NCI-H1048 (cell line): ENCODE measurements at regions not wholly inside any gene's neighbourhood (a gene's known extent, or its start where the extent isn't known, plus 50 kb on each side); places are given as distances from the start of the nearest gene placed in this dataset.
"Not testable (repeated sequence)": the region's sequence is repeated elsewhere in the genome, so short reads cannot be mapped to it uniquely, and the experiment has no call there.

Experiments
- DNase-seq: peaks from one replicate; lab custom pipeline; 2025; lab: John Stamatoyannopoulos, UW

DNA sequence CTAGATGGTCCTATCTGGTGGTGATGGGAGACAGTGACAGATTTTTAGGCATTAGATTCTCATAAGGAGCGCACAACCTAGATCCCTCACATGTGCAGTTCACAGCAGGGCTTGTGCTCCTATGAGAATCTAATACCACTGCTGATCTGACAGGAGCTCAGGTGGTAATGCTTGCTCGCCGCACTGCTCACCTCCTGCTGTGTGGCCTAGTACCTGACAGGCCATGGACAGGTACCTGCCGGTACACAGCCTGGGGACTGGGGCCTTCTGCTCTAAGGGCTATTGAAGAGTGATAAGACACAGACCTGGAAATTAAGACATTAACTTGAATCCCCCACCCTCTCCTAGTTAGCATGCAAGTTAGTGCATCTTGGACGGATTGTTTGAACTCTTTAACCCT is 64.4 kb downstream of the KLRB1 start:
- DNase-seq = not testable (repeated sequence)

DNA sequence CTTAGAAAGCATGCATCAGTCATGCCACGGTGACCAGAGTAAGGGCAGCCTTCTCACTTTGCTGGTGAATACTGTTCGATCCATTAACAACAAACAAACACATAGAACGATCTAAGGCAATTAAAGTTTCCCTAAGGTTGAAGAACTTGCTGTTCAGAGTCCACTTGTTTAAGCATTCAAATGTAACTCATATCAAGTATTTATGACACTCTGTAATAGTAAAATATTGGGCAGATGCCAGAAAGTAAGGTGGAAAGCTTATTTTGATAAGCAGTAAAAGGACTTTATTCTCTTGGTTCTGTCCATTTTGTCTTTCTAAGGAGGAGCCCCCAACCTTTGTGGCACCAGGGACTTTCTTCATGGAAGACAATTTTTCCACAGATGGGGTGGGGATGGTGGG is 64.9 kb downstream of the KLRB1 start:
- DNase-seq = not testable (repeated sequence)

DNA sequence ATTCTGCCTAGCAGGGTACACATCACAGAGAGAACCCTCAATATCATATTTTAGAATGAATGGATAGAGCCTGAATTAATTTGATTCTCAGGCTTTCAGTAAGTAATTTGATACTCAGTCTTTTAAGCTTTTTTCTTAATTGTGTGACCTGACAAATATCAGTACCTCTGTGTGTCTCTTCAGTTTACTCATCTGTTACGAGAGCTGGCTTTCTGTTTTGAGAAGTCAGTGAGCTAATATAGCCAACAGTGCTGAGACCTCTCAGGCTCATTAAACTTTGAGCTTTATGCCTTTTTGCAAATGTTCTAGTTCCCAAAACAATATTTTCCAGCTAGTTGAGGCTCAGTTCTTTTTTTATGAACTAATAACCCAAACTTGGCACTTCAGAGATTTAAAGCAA is 91.8 kb downstream of the KLRB1 start:
- not testable (repeated sequence) for DNase-seq

DNA sequence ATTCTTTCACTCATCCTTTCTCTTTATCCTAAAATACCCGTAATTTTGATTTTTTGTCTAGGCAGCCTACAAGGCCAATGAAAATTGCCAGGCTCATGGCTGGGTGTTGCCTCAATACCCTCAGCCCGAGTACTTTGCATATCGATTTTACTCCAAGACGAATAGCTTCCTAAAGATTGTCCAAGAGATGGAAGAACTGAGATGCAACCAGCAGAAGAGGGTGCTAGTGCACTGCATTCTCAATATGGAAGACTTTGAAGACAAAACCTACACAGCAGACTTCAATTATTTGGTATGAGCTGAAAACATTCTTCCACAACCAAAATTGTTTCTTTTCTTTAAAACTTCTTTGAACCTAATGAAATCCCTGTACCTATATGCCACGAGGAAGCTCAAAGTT is 95.0 kb downstream of the KLRB1 start:
- DNase-seq = not testable (repeated sequence)

DNA sequence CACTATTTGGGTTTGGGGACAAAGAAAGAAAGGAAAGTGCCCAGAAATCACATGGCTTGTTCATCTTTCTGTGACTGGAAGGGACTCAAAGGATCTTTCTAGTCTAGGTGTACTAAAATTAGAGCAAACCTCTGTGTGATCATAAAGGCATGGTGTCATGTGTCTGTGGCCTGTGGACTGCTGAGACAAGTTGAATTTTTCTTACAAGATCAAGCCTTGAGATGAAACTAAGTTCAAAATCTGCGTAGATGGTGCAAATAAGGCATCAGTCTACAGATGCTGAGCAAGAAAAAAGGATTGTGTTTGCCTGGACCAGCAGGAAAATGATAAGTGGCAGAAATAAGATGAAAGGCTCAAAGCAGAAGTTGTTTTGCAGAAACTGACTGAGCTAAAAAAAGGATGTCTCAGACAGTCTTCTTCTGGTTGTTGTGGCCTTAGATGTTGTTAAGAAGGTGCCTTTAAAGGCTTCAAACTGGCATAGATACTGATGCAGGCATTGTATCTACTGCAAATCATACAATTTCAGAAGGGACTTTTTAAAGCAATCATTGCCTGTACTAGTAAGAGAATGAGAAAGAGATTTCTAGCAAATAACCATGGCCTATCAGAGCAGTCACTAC is 97.2 kb downstream of the KLRB1 start:
- not testable (repeated sequence) for DNase-seq

DNA sequence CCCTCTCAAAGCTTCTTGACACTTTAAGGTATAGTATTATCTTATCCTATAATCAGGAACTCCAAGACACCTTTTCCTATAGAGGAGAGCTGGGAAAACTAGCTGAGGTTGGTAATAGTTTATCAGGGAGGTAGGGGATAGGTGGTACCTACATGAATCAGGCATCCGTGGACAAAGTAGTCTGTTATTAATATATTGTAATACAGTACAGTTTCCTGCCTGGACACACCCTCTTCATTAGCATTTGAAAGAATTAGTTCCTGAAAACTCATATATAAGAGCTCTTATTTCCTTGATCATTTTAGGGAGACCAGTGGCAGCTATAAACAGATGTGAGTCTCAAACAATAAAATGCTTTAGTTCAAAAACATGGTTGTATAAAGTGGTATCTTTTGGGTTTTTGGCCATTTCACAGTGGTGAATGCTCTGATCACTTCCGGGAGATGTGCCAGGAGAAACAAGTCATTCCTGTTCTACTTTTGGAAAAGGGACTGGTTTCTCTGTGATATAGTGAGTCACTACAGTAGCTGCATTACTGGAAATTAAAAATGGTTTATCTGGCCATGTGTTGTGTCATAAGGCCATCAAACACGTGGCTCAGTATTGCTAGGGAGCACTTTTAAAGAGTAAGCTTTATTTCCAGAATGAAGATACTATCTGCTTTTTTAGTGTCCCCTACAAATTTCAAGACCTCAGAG is 98.1 kb downstream of the KLRB1 start:
- no peak for DNase-seq

DNA sequence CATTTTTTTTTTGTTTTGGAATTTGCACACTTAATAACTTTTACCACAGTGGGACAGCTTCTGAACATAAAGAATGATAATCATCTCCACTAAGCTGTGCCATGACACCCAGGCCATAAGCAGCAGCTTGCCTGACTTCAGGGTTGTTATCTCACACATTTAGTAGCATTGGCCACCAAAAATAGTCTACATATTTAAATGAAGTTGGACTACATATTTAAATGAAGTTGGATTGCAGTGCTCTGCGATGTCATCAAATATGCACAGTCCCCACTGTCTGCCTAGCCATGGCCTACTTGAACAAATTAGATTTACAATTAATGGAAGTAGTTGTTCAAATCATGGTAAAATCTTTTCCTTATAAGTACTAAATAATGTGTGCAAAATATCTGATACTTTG is 101.0 kb downstream of the KLRB1 start:
- DNase-seq = no peak

DNA sequence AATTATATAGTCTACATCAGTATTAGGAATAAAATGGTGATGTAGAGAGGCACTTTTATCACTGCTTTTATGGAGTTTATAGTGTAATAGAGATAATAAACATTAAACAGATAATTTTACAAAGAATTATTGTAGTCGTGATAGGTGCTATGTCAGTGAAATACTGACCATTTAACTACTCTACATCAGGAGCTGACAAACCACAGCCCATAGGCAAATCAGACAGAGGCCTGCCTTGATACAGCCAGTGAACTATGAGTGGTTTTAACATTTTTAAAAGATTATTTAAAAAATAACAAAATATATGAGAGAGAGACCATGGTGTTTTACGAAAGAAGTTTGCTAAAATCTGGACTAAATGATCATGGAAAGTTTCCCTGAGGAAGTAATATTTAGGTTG is 104.3 kb downstream of the KLRB1 start:
- DNase-seq = not testable (repeated sequence)

DNA sequence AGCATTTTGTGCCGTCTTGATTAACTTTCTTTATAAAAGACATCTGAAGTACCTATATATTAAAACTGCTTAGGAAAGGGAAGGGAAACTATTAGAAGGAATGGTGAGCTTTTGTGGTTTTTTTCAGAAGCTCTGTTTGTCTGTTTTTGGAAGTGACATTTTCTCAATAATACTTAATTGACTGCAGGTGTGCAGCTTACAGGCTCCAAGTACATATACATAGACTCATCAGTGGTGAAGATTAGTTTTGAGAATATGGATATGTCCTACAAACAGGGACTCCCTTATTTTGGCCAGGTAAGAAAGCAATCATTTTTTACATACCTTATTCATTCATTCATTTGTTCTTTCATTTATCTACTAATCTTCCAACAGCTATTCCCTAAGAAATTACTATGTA is 104.9 kb downstream of the KLRB1 start:
- DNase-seq = not testable (repeated sequence)

DNA sequence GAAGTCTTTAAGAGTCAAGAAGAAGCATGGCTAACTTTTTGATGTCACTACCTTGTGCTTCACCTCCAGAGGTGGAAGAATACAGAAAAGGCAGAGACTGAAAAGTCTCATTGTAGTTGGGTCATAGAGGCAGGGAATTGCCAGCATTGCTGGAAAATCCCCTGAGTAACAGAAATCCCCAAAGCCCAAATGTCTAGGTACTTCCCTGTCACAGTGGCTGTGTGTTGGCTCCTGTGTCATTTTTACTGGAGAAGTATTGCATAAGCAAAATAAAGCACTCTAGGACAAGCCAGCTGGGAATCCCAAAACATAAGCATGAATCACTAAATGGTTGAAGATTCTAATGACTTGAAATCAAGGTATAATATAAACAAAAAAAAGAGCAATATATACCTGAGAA is 114.4 kb downstream of the KLRB1 start:
- not testable (repeated sequence) for DNase-seq

DNA sequence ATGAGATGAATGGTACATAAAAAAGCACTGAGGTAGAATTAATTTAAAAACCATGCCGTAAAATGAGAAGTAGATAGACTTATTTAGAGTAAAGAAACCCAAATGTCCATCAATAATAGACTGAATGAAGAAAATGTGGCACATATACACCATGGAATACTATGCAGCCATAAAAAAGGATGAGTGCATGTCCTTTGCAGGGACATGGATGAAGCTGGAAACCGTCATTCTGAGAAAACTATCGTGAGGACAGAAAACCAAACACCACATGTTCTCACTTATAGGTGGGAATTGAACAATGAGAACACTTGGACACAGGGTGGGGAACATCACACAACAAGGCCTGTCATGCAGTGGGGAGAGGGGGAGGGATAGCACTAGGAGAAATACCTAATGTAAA is 126.4 kb downstream of the KLRB1 start:
- not testable (repeated sequence) for DNase-seq

DNA sequence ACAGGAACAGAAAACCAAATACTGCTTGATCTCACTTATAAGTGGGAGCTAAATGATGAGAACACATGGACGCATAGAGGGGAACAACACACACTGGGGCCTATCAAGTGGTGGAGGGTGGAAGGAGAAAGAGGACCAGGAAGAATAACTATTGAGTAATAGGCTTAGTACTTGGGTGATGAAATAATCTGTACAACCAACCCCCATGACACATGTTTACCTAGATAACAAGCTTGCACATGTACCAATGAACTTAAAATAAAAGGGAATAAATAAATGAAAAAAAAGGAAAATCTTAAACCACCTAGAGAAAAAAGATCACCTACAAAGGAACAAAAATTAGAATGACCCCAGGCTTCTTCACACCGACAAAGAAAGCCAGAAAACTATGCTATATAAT is 133.5 kb downstream of the KLRB1 start:
- not testable (repeated sequence) for DNase-seq

DNA sequence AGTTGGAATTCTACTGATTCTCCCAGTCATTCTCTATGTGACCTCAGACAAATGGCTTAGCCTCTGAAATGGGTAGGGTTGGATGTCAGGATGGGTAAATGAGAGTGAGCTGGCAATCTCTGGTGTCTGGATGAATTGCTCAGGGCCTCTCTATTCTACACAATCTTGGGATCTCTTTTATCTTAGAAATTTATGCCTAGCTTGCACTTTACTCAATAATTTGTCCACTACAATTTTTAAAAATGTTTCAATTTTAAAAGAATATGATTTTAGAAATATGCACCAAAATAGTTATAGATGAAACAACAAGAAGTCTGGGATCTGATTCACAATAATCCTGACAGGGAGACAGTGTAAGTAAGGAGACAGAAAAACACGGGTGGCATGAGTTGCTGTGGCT is 134.1 kb downstream of the KLRB1 start:
- DNase-seq = not testable (repeated sequence)

DNA sequence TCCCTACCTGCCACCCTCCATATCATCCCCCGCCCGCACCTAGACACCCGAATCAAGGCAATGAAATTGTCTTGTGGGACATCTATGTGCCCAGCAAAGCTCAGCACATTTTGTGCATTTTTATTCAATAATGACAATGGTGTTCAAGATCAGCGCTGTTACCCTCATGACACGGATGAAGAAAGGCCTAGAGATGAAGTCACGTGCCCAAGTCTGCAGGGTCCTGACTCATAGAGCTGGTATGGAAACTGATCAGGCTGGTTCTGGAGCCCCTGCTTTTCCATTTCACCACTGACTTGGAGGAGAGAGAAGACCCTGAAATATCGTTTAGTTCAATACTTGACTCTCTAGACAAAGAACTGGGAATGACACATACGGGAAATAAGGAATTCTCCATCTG is 136.2 kb downstream of the KLRB1 start:
- DNase-seq = not testable (repeated sequence)

DNA sequence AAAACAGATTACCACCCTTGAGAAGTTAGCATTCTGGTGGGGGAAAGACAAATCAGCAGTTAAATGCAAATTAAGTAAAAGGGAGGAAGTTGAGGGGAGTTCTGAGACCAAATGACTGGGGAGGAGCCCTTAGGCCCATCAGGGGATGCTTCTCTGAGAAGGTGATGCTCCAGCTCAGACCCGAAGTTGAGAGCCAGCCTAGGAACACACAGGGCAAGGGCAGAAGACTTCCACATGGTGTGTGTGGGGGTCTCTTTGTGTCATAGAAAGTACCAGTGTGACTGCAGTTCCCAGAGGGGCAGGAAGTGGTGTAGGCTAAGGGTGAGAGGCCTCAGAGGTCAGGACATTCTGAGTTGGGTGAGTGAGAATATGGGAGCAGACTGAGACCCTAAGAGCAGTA is 137.3 kb downstream of the KLRB1 start:
- DNase-seq = not testable (repeated sequence)

DNA sequence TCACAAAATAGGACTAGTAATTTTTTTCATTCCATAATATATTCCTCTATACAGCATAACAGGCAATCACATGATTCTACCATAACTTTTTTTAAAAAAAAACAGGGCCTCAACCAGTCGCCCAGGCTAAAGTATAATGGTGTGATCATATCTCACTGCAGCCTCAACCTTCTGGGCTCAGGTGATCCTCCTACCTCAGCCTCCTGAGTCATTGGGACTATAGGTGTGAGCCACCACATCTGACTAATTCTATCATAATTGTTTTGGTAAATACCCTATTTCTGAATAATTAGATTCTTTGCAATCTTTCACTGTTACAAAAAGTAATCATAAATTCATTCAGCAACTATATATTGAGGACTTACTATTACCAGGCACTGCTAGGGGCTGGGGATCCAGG is 137.8 kb downstream of the KLRB1 start:
- not testable (repeated sequence) for DNase-seq

DNA sequence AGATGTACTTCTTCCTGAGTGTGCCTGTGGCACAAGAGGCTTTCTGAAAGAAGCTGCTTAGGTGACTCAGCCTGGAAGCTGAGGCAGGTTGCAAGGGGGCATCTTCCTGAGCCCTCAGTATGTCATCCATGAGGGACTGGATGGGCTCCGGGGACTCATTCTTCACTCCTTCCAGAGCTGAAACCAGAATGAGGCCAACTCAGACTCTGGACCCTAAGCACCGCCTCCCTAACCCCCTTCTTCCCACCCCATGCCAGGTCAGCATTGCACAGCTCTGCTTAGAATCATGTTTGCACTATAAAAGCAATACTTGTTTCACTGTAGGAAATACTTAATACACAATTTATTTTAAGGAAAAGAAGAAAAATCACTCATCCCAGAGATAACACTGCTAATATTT is 138.3 kb downstream of the KLRB1 start:
- DNase-seq = not testable (repeated sequence)

DNA sequence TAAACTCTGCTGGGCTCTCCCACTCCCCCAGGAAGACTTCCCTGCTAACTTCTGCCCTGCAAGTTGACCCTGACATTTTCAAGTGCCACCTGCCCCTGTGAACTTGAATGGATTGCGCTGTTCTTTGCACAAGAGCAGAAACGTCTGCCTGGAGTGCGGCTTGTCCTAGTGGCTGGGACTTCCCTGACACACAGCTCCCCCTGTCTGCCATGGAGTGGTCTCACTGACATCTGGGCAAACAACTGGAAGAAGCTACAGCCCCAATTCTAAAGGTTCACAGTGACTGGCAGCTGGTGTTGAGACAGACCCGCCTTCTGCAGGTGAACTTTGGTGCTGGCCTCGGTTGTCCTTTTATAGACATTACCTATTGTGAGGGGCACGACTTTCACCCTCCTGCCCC is 138.7 kb downstream of the KLRB1 start:
- DNase-seq = not testable (repeated sequence)

DNA sequence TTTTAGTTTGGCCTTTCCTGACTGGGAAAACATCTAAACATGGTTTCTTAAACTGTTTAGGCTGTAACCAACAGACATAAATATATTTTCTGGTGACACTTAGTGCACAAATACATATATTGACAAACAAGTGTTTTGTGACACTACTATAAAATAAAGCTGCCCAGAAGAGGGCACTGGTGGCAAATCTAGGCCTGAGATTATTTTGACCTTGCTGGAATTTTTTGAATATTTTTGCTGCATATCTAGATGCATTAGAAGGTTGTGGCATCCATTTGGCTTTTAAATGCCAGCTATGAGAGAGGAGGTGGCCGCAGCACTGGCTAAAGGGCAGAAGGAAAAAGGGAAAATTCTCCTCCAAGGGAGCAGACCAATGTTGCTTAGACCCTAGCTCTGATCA is 139.6 kb downstream of the KLRB1 start:
- not testable (repeated sequence) for DNase-seq

DNA sequence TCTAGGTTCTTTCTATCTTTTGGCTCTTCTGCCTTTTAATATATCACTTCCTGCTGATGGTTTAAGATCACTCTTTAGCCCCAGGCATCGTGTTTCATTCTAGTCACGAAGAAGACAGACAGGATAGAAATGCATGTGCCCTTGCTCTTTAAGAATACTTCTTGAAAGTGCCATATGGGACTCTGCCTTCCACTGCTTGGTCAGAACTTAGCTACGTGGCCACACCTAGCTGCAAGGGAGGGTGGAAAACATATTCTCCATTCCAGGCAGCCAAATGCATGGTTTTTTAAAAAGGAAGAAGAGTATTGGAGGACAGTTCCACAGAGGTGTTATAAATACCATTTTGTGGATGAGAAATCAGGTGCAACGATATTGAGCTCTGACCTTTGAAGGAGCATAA is 143.3 kb downstream of the KLRB1 start:
- no peak for DNase-seq

DNA sequence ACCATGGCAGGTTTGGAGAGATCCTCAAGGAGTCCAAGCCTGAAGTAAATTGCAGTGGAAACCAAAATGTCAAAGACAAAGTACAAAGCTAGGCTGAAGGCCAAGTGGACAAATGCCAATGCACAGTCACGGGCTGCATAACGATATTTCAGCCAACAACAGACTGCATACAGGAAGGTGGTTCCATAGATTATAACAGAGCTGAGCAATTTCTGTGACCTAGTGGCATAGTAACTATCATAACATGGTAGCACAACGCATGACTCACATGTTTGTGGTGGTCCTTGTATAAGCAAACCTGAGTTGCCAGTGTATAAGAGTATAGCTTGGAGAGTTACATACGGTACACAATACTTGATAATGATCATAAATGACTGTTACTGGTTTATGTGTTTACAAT is 152.2 kb downstream of the KLRB1 start:
- not testable (repeated sequence) for DNase-seq

DNA sequence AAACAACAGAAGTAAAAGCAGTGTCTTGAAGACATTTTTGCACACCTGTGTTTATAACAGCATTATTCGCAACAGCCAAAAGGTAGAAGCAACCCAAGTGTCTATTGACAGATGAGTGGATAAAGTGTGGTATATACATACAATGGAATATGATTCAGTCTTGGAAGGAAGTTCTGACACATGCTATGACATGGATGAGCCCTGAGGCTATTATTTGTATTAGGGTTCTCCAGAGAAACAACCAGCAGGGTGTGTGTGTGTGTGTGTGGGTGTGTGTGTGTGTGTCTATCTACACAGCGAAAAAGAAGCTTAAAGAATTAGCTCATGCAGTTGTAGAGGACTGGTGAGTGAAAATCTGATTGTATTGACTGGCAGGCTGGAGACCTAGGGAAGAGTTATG is 153.7 kb downstream of the KLRB1 start:
- not testable (repeated sequence) for DNase-seq

DNA sequence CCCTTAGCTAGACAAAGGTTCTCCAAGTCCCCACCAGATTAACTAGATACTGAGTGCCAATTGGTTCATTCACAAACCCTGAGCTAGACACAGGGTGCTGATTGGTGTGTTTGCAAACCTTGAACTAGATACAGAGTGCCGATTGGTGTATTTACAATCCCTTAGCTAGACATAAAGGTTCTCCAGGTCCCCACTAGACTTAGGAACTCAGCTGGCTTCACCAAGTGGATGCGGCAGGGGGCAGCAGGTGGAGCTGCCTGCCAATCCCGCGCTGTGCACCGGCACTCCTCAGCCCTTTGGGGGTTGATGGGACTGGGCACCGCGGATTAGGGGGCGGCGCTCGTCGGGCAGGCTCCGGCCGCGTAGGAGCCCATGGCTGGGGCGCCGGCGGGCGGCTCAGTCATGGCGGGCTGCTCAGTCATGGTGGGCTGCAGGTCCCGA is 157.6 kb downstream of the KLRB1 start:
- not testable (repeated sequence) for DNase-seq

DNA sequence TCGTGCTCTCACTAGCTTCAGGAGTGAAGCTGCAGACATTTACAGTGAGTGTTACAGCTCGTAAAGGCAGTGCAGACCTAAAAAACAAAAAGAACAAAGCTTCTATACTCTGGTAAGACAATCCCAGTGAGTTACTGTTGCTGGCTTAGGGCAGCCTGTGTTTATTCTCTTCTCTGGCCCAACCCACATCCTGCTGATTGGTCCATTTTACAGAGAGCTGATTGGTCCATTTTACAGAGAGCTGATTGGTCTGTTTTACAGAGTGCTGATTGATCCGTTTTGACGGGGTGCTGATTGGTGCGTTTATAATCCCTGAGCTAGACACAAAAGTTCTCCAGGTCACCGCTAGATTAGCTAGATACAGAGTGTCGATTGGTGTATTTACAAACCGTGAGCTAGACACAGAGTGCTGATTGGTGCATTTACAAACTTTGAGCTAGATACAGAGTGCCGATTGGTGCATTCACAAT is 158.0 kb downstream of the KLRB1 start:
- not testable (repeated sequence) for DNase-seq
